Stimulated activated CD4-positive, alpha-beta T cell treated with anti-CD3 and anti-CD28 coated beads, Interleukin-1b, Interleukin-23, amount 100 ng/mL, for 1 hour (primary cell): ENCODE measurements at regions not wholly inside any gene's neighbourhood (a gene's known extent, or its start where the extent isn't known, plus 50 kb on each side); places are given as distances from the start of the nearest gene placed in this dataset.
"Not testable (repeated sequence)": the region's sequence is repeated elsewhere in the genome, so short reads cannot be mapped to it uniquely, and the experiment has no call there.

Experiments
- DNase-seq, 2 donors: peaks; one replicate each; pipeline ENCODE4 v3.0.0-alpha.2; 2020; ENCODE audit warnings: low read depth in 2 of 2

DNA sequence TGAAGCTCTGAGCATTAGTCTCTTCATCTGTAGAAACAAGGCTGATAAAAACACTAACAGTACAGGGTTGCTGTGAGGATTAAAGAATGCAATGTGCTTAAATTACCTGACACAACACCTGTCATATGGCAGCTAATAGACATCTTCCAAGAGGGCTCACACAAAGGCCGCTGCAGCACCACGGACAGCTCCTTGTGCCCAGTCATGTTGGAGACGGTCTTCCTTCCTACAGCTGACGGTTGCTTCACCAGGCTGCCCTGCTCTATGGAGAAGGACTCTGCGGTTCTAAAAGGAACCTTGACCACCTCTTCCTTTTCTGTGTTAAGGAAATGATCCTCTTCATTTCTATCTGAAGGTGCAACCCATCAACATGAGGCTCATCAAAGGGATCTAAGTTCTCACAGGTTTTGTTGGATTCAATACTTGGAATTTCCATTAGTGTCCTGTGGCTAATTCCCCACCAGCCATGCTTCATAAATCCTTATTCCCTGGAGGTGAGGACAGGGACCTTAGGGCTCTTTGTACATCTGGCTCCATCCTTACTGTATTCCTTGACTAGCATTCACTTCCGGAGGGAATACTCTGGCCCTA, 138.9 kb upstream of the CES5A start:
- peak in 1 of 2 donors; percentile 2 for DNase-seq

DNA sequence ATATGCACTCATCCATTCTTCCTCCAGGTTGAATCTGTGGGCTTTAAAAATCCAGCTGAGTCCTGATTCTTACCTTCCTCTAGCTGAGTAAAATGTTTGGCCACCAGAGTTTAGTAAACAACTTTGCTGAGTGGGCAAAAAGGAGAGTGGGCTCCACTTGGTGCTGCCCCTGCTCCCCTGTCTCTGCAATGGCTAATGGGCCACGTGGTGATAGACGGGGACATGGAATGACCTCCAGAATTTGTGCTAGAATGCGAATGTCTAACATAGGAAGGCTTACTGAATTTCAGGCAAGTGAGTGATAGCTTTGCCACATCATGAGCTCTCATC, 137.3 kb upstream of the CES5A start:
- DNase-seq: no peak

DNA sequence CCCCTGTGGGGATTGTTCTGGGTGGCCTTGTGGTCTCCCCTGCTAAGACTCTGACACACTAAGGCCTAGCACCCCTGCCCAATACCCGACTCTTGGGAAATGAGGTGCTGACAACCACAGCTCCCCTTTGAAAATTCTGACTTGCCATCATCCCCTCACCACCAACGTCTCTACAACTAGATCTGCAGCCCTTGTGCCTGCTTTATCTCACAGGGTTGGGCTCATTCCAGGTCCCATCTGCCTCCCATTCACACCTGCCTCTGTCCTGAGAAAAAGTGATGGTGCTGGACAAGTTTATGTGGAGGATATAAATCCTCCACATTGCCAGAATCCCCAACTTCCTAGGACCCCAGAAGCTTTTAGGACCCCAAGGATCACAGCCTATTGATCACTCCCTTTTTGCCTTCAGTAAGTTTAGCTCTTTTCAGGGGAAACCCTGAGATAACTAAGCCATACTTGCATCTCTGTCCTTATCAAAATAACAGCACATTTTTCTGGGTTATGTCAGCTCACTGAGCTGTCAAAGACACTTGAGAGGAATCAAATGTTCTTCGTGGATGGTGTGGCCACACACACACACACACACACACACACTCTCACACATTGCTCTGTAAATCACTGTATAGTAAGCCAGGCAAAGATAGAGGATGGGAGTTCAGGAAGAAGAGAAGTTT, 136.8 kb upstream of the CES5A start:
- DNase-seq: no peak

DNA sequence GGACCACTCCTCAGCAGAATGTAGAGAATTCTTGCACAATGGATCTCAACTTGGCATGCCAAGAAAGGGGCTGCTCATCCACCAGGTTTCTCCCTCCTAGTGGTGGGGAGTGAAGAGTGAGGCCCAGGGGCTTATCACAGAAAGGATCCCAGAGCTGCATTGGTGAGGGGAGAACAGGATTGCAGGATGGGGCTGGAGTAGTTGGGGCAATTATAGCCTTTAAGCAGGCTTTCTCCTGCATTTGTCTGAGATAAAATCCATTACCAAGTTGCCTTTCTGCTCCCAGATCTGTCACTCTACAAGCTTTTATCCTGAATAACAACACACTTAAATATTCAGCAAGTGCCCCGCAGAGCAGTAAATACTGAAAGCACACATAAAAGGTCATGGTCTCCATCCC, 130.8 kb upstream of the CES5A start:
- no peak for DNase-seq

DNA sequence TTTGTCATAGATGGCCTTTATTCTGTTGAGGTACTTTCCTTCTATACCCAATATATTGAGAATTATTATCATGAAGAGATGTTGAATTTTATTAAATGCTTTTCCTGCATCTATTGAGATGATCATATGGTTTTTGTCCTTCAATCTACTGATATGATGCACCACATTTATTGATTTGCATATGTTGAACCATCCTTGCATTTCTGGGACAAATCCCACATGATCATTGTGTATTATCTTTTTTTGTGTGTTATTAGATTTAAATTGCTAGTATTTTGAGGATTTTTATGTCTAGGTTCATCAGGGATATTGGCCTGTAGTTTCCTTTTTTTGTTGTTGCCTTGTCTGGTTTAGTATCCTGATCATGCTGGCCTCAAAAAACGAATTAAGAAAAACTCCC, 124.5 kb upstream of the CES5A start:
- DNase-seq: no peak

DNA sequence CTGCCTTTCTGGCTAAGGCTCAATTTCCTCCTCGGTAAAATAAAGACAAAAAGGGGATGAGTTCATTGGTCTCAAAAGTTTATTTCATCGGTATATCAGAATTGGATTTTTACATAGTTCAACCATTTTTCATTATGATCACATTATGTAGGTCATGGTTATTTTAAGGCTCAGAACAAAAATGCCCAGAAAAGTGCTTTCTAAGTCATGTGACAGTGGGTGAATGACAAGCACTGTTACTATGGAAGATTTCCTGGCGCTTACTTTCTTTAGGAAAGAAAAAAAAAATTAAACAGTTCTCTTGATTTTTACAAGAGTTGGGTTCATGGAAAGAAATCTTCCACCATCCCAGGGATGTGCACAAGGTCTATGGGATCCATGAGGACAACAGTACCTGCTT, 117.9 kb upstream of the CES5A start:
- no peak for DNase-seq

DNA sequence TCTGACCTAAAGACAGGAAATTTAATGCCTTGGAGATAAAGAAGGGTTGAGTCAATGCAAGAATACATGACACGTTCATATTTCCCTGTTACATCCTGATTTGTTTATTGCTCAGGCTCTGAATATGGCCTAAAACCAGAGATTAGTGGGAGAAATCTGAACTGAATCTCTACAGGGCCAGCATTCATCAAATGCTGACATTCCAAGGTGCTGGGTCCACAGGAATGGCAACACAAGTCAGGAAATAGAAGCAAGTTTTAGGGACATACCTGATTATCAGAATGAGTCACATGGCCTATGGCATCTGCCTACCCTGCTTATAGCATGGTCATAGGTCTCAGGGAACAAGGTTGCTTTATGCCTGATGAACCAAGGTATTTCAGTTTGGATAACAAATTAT, 117.4 kb upstream of the CES5A start:
- no peak for DNase-seq

DNA sequence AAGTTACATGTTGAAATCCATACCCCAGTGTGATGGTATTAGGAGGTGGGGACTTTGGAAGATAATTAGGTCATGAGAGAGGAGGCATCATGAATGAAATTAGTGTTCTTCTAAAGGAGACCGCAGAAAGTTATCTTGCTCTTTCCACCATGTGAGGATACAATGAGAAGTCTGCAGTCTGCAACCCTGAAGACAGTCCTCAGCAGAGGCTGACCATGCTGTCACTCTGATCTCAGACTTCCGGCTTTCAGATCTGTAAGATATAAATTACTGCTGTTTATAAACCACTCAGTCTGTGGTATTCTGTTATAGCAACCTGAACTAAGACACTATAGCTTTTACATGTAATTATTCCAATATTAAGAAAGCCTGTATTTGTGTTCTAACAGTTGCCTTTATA, 116.7 kb upstream of the CES5A start:
- DNase-seq: no peak

DNA sequence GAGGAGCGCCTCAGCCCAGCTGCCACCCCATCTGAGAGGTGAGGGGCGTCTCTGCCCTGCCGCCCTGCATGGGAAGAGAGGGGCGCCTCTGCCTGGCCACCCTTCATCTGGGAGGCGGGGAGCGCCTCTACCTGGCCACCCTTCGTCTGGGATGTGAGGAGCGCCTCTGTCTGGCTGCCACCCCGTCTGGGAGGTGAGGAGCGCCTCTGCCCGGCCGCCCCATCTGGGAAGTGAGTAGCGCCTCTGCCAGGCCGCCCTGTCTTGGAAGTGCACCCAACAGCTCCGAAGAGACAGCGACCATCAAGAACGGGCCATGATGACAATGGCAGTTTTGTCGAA, 114.4 kb upstream of the CES5A start:
- DNase-seq: no peak

DNA sequence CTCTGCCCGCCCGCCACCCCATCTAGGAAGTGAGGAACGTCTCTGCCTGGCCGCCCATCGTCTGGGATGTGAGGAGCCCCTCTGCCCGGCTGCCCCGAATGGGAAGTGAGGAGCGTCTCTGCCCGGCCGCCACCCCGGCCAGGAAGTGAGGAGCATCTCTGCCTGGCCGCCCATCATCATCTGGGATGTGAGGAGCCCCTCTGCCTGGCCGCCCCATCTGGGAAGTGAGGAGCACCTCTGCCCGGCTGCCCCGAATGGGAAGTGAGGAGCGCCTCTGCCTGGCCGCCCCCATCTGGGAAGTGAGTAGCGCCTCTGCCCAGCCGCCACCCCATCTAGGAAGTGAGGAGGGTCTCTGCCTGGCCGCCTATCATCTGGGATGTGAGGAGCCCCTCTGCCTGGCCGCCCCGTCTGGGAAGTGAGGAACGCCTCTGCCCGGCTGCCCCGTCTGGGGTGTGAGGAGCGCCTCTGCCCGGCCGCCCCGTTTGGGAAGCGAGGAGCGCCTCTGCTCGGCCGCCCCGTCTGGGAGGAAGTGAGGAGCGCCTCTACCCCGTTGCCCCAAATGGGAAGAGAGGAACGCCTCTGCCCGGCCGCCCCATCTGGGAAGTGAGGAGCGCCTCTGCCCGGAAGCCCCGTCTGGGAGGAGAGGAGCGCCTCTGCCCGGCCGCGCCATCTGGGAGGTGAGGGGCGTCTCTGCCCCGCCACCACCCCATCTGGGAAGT, 113.8 kb upstream of the CES5A start:
- DNase-seq: not testable (repeated sequence)

DNA sequence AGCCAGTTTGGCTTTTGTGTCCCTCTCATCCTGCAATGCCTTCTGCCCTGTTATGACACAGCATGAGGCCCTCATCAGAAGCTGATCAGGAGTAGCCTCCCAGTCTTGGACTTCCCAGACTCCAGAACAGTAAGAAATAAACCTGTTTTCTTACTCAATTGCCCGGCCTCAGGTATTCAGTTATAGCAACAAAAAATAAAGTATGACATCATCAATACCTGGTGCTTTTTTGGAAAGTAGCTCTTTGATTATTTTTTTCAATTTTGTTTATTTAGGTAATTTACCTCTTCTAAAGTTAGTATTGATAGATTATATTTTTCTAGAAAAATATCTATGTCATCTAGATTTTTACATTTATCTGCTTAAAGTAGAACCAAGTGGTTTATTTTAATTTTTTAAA, 112.8 kb upstream of the CES5A start:
- no peak for DNase-seq

DNA sequence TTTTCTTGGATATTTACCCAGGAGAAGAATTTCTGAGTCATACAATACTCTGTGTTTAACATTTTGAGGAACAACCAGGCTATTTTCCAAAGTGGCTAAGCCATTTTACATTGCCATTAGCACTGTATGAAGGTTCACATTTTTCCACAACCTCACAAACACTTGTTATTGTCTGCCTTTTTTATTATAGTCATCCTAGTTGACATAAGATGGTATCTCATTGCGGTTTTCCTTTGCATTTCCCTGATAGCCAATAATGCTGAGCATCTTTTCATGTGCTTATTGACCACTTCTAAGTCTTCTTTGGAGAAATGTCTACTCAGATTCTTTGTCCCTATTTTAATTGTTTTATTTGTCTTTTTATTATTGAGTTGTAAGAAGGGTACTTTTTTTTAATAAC, 107.4 kb upstream of the CES5A start:
- no peak for DNase-seq

DNA sequence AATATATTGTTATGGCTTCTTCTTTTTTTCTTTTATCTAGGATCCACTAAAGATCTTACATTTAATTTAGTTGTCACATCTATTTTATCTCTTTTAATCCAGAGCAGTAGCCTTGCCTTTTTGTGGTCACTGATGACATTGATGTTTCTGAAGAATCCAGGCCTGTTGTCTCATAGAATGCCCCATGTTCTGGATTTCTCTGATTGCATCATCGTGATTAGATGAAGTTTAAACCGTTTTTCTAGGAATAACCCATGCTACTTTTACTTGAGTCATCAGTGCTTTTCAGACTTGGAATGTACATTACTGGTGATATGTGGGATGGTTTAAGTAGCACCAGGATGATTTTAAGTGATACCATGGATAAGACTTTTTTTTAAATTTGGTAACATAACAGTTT, 106.4 kb upstream of the CES5A start:
- DNase-seq: no peak

DNA sequence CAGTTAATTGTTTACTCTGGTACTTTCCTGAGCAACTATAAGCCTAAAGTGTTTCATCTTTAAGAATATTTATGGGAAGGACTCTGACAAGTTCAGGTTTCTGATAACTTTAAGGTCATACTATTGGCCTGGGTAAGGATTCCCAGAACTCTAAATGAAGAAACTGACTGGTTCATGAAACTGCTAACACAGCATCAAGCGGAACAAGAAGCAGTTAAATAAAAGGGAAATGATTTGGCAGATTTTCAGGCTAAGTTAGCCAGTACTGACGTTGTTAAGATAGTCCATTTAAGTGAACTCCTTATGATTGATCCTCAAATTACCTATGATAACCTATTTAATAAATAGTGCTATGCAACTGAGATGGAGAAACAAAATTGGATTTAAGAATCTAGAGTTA, 101.6 kb upstream of the CES5A start:
- DNase-seq: no peak

DNA sequence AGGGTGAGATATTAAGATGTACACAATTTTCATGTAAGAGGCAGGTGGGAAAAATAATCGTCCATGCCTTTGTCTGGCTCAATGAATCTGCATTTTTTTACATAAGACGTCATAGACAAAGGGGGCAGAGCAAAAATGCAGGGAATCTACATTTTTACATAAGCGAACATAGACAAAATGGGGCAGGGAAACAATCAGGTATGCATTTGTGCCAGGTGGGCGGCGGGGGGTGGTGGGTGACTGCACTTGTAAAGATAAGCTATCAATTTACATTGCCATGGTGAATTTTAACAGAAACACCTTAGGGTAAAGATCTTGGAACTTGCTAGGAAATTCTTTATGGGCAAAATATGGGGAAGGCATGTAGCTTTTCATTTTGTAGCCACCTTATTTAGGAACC, 96.3 kb upstream of the CES5A start:
- no peak for DNase-seq

DNA sequence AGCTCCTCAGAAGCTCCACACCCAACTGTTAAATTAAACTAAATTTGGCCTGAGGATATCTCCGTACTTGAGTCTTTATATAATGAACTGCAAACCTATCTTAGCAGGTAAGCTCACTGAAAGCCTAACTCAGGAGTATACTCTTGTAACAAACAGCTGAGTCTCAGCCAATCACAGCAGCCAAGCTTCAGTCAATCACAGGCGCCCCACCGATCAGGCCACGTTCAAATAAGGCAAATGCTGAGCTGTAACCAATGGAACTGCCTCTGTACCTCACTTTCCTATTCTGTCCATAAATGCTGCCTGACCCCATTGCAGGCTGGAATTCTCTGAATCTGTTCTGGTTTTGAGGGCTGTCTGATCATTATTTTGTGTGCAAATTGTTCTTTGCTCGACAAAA, 93.0 kb upstream of the CES5A start:
- DNase-seq: no peak

DNA sequence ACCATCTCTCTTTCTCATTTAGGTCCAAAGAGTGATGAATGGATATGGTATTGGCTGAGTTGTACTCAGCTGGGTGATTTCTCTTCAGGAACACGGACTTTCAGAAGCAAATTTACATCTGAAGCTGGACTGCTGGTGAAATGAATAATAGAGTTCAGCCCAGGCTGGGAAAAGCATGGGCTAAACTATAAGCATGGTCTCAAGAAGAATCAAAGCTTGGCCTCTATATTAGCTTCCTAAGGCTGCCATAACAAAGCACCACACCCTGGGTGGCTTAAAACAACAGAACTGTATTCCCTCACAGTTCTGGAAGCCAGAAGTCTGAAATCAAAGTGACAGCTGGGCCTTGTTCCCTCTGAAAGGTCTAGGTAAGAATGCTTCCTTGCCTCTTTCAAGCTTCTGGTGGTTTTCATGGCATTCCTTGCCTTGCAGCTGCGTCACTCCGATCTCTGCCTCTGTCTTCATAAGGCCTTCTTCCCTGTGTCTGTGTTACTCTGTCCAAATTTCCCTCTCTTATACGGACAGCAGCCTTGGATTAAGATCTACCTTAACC, 89.8 kb upstream of the CES5A start:
- no peak for DNase-seq

DNA sequence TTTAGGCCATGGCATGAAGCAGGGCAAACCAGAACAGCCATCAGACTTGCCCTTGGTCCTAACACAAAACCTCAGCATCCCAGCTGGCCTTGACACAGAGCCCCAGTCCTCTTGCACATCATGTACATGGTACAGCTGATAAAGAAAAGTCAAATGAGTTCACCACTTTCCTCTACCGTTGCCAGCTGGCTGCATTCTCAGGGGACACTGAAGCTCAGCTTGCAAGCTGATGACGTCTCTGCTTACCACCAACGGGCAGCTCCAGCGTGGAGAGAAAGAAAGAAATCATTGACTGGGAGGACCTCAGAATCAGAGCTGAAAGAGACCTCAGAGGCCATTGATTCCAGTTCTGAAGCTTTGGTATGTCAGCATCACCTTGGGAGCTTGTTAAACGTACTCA, 80.7 kb upstream of the CES5A start:
- DNase-seq: no peak

DNA sequence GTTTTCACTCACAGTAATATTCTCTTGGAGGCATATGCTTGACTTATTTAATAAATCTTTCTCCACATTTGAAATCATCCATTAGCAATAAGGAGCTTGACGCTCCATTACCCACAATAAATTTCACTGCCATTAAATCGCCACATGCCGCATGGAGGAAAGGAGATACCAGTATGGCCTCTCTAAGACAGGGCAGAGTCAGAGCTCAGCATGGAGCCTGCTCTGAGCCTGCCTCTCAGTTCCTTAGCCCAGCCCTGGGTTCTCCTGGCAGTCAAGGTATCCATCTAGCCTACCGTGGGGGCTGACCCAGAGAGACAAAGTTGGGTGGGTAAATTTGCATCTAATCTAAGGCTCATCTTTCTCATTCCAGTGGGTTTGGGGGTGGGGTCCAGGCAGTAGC, 80.3 kb upstream of the CES5A start:
- no peak for DNase-seq

DNA sequence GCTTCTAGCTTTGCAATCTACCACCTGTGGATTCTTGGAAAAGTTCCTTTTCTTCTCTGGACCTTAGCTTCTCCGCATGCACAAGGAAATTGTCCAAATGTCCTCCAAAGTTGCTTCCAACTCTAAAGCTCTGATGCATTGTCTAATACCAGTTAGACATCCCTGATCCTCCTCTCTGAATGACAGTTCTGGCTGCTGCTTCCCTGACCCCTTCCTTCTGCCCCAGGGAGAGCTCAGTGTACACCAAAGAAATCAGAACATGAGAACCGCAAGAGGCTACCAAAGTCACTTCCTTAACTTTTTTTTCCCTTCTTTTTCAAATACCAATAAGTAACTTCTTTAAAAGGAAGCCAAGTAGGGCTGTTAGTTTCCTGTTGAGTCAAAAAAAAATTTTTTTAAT, 79.7 kb upstream of the CES5A start:
- DNase-seq: no peak

DNA sequence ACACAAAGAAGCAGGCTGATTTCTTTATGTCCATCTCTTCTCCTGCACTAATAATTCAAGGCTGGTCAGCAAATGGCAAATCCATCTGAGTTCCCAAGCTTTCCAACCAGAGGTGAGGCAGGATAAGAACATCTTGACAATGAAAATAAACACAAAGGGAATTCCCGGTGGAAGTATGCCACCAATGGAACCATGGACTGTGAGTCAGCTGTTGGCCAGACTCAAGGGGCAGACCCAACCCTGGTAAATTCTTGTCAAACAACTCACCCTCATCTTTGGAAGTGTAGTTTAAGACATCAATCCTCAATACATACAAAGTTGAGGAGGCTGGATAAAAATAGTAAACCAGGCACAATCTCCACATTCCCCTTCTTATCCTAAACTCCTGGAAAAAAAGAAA, 74.3 kb upstream of the CES5A start:
- DNase-seq: no peak

DNA sequence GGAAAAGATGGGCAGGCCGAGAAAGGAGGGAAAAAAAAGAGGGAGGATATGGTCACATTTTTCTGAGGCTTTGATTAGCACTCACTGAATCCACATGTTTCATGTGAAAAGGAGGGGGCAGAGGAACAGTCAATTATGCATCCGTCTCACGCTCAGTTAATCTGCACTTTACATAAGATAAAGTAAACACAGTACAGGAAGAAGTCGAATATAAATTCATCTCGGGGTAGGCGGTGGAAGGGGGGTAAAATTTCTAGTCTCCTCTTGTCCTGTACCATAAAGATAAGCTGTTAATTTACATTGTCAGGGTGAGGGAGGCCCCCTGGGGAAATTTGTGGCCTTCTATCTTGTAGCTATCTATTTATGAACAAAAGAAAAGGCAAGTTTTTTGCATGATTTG, 73.1 kb upstream of the CES5A start:
- no peak for DNase-seq

DNA sequence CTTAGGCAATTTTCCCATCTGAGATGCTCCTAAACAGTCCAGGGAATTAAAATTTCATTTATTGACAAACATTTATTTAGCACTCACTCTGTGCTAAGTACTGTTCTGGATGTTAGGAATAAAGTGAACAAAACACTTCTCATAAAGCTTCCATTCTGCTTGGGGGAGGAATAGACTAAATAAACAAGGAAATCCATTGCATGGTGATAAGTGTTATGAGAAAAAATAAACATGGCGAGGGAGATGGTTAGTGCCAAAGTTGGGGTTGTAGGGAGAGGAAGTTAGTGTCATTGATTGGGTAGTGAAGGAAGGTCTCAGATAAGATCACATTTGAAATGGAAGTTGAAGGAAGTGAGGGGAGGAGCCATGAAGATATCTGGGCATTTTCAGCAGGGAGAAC, 72.2 kb upstream of the CES5A start:
- no peak for DNase-seq
